H1 (cell line): ENCODE measurements at regions not wholly inside any gene's neighbourhood (a gene's known extent, or its start where the extent isn't known, plus 50 kb on each side); places are given as distances from the start of the nearest gene placed in this dataset.

ENCODE experiments used
- CHD1 ChIP-seq: IDR thresholded peaks from 2 replicates; pipeline ENCODE4 v1.6.1; 2012; ENCODE audit warnings: low read depth, low read length, improper control_type of control experiment
- CTBP2 ChIP-seq: IDR thresholded peaks from 2 replicates; pipeline ENCODE4 v1.7.0; 2011; ENCODE audit warnings: borderline replicate concordance, mild to moderate bottlenecking, moderate library complexity, mixed read lengths, low read length; ENCODE audit not compliant: insufficient read depth, insufficient read length
- RFX5 ChIP-seq: IDR thresholded peaks from 2 replicates; pipeline ENCODE4 v1.6.1; 2011; ENCODE audit warnings: low read depth, low read length, improper control_type of control experiment, borderline replicate concordance
- TAF7 ChIP-seq: optimal IDR thresholded peaks from 2 replicates; pipeline ENCODE3; 2011; ENCODE audit warnings: low read depth, mild to moderate bottlenecking, inconsistent platforms, low read length, moderate library complexity, borderline replicate concordance
- TF ChIP-seq, protein P1 (sequence below): IDR thresholded peaks from 2 replicates; pipeline ENCODE4 v1.6.1; 2012; ENCODE audit warnings: low read length, inconsistent platforms
- TF ChIP-seq, protein P2 (sequence below): IDR thresholded peaks from 2 replicates; pipeline ENCODE4 v1.6.1; 2011; ENCODE audit warnings: low read length, improper control_type of control experiment

- TF ChIP-seq, protein P1, sequence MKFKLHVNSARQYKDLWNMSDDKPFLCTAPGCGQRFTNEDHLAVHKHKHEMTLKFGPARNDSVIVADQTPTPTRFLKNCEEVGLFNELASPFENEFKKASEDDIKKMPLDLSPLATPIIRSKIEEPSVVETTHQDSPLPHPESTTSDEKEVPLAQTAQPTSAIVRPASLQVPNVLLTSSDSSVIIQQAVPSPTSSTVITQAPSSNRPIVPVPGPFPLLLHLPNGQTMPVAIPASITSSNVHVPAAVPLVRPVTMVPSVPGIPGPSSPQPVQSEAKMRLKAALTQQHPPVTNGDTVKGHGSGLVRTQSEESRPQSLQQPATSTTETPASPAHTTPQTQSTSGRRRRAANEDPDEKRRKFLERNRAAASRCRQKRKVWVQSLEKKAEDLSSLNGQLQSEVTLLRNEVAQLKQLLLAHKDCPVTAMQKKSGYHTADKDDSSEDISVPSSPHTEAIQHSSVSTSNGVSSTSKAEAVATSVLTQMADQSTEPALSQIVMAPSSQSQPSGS, result no peak
- TF ChIP-seq CTBP2 (no peak), CHD1 (no peak), TAF7 (no peak), RFX5 (no peak)
- TF ChIP-seq, protein P2, sequence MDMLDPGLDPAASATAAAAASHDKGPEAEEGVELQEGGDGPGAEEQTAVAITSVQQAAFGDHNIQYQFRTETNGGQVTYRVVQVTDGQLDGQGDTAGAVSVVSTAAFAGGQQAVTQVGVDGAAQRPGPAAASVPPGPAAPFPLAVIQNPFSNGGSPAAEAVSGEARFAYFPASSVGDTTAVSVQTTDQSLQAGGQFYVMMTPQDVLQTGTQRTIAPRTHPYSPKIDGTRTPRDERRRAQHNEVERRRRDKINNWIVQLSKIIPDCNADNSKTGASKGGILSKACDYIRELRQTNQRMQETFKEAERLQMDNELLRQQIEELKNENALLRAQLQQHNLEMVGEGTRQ, result no peak
Observed at GRCh38 chr9:17864951-17865350, 286.1 kb downstream of the SH3GL2 start (continued).
